Ovary (tissue), 7 donors: ENCODE measurements at regions not wholly inside any gene's neighbourhood (a gene's known extent, or its start where the extent isn't known, plus 50 kb on each side); places are given as distances from the start of the nearest gene placed in this dataset.

Experiments
- DNase-seq, 5 donors: peaks; one replicate each; pipeline ENCODE4 v3.0.0-alpha.2; 2019 to 2020
- H3K27ac ChIP-seq, 2 donors: fragments of 200-600 bp; one replicate each; pipeline versions ENCODE4 v1.5.1 to v1.8.0; 2019 to 2022
- H3K27me3 ChIP-seq: fragments of 200-600 bp; one replicate; pipeline ENCODE4 v1.8.0; 2022
- H3K36me3 ChIP-seq: fragments of 200-600 bp; sonication (generic); one replicate; pipeline ENCODE4 v1.5.1; 2019
- H3K4me1 ChIP-seq: one replicate; pipeline ENCODE4 v1.8.1; 2013; ENCODE audit warnings: mild to moderate bottlenecking, moderate library complexity; ENCODE audit not compliant: insufficient read depth
- H3K4me3 ChIP-seq: fragments of 200-600 bp; sonication (generic); one replicate; pipeline ENCODE4 v1.5.1; 2017
- H3K9me3 ChIP-seq, 2 donors: fragments of 200-600 bp in 1 of 2; sonication (generic) in 1 of 2; one replicate each; pipeline versions ENCODE4 v1.5.1 to v1.8.1; 2013 to 2019; ENCODE audit warnings: mild to moderate bottlenecking in 1 of 2, moderate library complexity in 1 of 2
- CTCF ChIP-seq, 3 donors: fragments of 450-650 bp in 2 of 3; fragments of 200-600 bp in 1 of 3; IDR thresholded peaks; one replicate each; pipeline versions ENCODE4 v1.5.1 to v1.8.0; 2016 to 2022; ENCODE audit warnings: antibody characterized with exemption in 3 of 3, mild to moderate bottlenecking in 1 of 3
- EP300 ChIP-seq: sonication (generic); formaldehyde crosslinking; IDR thresholded peaks from one replicate; pipeline ENCODE4 v1.6.1; 2017; ENCODE audit warnings: antibody characterized with exemption
- POLR2A ChIP-seq: fragments of 450-650 bp; IDR thresholded peaks from one replicate; pipeline ENCODE4 v1.6.1; 2017; ENCODE audit warnings: antibody characterized with exemption, mild to moderate bottlenecking, moderate library complexity
- WGBS, 3 donors: extraction: QIAGEN DNeasy Blood & Tissue Kit in 1 of 3; methylation state at CpG; one replicate each; pipeline versions ENCODE4 v1.1.5 to v1.1.7; 2013 to 2017; 5-methylcytosine and 5-hydroxymethylcytosine counted together
- intact Hi-C, 4 donors: fragments of 100-400 bp; cut with DNase I; formaldehyde crosslinking; loops; one replicate each; pipeline versions ENCODE4 v1.11.0 to v1.15.1; 2022 to 2023
- donor health status: DM: no; HTN: no; CAD: no; lungs with moderate emphysema.
- donor health status: DM: no; HTN: no; CAD: no.
- donor health status: Bipolar disorder and iron deficiency.
- donor health status: DM: no; HTN: no; CAD: no.
- donor health status: DM: yes; HTN: yes; CAD: no.

GRCh38 chr5:155530046-155530445 lies 516.5 kb downstream of the KIF4B start:
- no peaks in the 10 kb centered on the region for H3K9me3 ChIP-seq
- H3K27ac ChIP-seq: no peak overlapping the region
- TF ChIP-seq POLR2A (no peak), CTCF (IDR thresholded peaks at IDR 0.05) (no peak), EP300 (no peak)
- no peak for DNase-seq
- no peaks in the 10 kb centered on the region for H3K36me3 ChIP-seq
- intact Hi-C loops: loop anchor here in 1 of 4 donors (5.0 kb wide), 1 partner anchor 252 kb away; no protein-coding TSS in a partner anchor
- no peak overlapping the region for H3K4me3 ChIP-seq
- no peaks in the 10 kb centered on the region for H3K4me1 ChIP-seq
- no peaks in the 10 kb centered on the region for H3K27me3 ChIP-seq

DNA sequence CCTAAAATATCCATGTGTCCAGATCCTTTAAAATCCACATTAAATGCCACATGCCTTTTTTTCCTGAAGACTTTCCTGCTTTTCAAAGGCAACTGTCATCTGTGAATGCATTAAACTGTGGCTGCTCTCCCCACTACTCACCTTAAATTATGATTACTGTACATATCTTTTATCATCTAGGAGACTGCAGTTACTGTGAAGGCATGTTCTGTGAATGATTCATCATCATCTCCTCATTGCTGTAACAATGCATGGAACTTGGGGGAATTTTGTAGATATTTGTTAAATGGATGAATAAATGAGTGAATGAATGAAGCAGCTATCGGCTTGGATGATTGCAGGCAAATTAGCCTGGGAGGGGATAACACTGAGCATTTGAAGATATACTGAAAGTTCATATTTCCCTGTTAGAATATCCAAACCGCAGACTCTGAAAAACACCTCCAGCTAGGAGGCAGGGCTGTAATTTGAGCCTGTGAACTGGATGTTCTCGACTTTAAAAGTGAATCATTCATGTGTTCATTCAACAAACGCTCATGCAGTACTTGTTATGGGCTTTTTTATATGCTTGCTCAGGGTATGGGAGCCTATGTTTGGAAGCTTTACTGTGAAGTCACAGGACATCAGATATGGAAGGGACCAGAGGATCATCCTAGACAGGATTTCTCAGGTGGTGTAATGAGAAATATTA lies 519.2 kb downstream of the KIF4B start:
- Histone ChIP-seq H3K27me3 (no peaks in the 10 kb centered on the region), H3K9me3 (no peaks in the 10 kb centered on the region), H3K36me3 (no peaks in the 10 kb centered on the region), H3K4me3 (no peak overlapping the region), H3K27ac (no peak overlapping the region), H3K4me1 (no peaks in the 10 kb centered on the region)
- TF ChIP-seq CTCF (IDR thresholded peaks at IDR 0.05): no peak
- TF ChIP-seq POLR2A: no peak
- no peak for TF ChIP-seq EP300
- WGBS, 3 donors: 57 to 67% (median 63%) methylated on average over 4 of the region's 4 CpGs
- intact Hi-C loops: loop anchor here in 1 of 4 donors (5.0 kb wide), 1 partner anchor 250 kb away; no protein-coding TSS in a partner anchor
- no peak for DNase-seq

- no peak overlapping the region for H3K27ac ChIP-seq
- no peak overlapping the region for H3K4me3 ChIP-seq
- TF ChIP-seq EP300: no peak
- TF ChIP-seq POLR2A: no peak
- TF ChIP-seq CTCF (IDR thresholded peaks at IDR 0.05): no peak
- H3K27me3 ChIP-seq: no peaks in the 10 kb centered on the region
- WGBS, 3 donors: 20 to 41% (median 29%) methylated on average over 2 of the region's 2 CpGs
- intact Hi-C loops: loop anchor here in 1 of 4 donors (5.0 kb wide), 1 partner anchor 1823 kb away; no protein-coding TSS in a partner anchor
- no peaks in the 10 kb centered on the region for H3K4me1 ChIP-seq
- no peaks in the 10 kb centered on the region for H3K9me3 ChIP-seq
- no peak for DNase-seq
- no peaks in the 10 kb centered on the region for H3K36me3 ChIP-seq
Observed at GRCh38 chr5:155540000-155540595, 526.5 kb downstream of the KIF4B start.

DNA sequence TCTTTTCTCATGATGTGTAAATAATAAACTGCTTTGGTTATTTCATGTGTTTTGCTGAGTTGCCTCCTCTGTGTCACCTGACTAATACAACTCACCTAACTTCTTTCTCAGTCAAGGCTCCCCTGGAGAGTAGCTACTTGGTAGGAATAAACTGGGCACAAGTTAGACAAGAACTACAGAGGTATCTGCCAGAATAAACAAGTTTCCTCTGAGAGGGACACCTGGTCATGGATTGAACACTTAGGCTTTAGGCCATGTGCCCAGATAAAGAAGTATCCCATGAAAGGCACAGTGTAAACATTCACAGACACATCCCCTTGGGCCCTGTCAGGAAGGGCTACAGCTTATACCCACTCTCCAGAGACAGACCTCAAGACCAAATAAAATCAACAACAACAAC lies 532.5 kb downstream of the KIF4B start:
- Histone ChIP-seq H3K9me3 (no peaks in the 10 kb centered on the region), H3K27ac (no peak overlapping the region), H3K27me3 (no peaks in the 10 kb centered on the region), H3K36me3 (no peaks in the 10 kb centered on the region), H3K4me3 (no peak overlapping the region), H3K4me1 (no peaks in the 10 kb centered on the region)
- no peak for TF ChIP-seq POLR2A
- intact Hi-C loops: no loop called here
- no peak for DNase-seq

DNA sequence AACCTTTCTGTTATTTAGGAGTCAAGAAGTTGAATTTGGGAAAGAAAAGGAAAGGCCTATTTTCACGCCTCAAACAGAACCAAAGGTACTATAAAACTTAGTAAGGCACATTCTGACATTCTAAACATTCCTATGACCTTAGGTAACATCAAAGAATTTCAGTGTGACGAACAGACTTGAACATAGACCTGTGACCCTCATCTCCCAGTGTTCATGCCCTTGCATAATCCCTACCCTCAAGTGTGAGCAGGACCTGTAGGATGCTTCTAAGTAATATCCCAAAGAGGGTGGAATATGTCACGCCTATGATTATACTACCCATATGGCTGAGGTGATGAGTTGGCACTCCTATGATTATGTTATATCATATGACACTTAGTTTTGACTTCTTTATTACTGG lies 540.9 kb downstream of the KIF4B start:
- H3K4me3 ChIP-seq: no peak overlapping the region
- H3K4me1 ChIP-seq: no peaks in the 10 kb centered on the region
- intact Hi-C loops: no loop called here
- TF ChIP-seq EP300 (no peak), POLR2A (no peak), CTCF (IDR thresholded peaks at IDR 0.05) (no peak)
- no peak for DNase-seq
- H3K9me3 ChIP-seq: no peaks in the 10 kb centered on the region
- WGBS, 3 donors: 80 to 87% (median 86%) methylated on average over 3 of the region's 3 CpGs
- H3K36me3 ChIP-seq: no peaks in the 10 kb centered on the region
- H3K27ac ChIP-seq: no peak overlapping the region
- no peaks in the 10 kb centered on the region for H3K27me3 ChIP-seq
